ENCODE measurements at regions not wholly inside any gene's neighbourhood (a gene's known extent, or its start where the extent isn't known, plus 50 kb on each side); places are given as distances from the start of the nearest gene placed in this dataset.

DNA sequence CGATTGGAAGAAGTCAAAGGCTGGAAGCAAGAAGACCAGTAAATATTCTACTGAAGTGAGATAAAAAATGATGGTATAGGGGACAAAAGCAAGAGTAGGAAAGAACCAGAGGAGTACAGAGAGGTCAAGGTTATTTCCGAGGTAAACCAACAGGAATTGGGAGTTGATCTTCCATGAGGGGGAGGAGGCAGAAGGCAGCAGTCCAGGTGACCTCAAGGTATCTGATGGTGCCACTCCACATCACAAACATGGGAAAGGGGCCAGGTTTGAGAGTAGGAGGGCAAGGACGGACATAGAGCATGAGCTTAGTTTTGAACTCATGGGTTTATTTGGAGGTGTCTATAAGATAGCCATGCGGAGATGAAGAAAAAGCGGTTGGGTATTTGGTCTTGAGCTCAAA, 79.4 kb upstream of the CDYL2 start:
- Mint-ChIP-seq H3K27ac (no peak overlapping the region), H3K4me1 (no peaks in the 10 kb centered on the region), H3K36me3 (no peaks in the 10 kb centered on the region), H3K9me3 (0 out of 2 replicates have a peak, but pooled peaks cover 3% of the 10 kb centered on the region), H3K27me3 (ENCODE audit: low read depth) (no peaks in the 10 kb centered on the region), H3K4me3 (no peak overlapping the region)
- ChIA-PET POLR2A (no interaction called here), CTCF (no interaction called here)
- DNase-seq (ENCODE audit: low spot score) (no peak), ATAC-seq (no peak)
- TF ChIP-seq, protein P1, sequence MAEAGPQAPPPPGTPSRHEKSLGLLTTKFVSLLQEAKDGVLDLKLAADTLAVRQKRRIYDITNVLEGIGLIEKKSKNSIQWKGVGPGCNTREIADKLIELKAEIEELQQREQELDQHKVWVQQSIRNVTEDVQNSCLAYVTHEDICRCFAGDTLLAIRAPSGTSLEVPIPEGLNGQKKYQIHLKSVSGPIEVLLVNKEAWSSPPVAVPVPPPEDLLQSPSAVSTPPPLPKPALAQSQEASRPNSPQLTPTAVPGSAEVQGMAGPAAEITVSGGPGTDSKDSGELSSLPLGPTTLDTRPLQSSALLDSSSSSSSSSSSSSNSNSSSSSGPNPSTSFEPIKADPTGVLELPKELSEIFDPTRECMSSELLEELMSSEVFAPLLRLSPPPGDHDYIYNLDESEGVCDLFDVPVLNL (CRISPR knock-in tag; IDR thresholded peaks at IDR 0.05; ENCODE audit: borderline replicate concordance, low read depth): no peak
- TF ChIP-seq ZNF263 (CRISPR knock-in tag; IDR thresholded peaks at IDR 0.05; ENCODE audit: low read depth) (no peak), SMAD3 (CRISPR knock-in tag; IDR thresholded peaks at IDR 0.05; ENCODE audit: borderline replicate concordance) (no peak), CREB1 (CRISPR knock-in tag; IDR thresholded peaks at IDR 0.05) (no peak)
- TF ChIP-seq, protein P2, sequence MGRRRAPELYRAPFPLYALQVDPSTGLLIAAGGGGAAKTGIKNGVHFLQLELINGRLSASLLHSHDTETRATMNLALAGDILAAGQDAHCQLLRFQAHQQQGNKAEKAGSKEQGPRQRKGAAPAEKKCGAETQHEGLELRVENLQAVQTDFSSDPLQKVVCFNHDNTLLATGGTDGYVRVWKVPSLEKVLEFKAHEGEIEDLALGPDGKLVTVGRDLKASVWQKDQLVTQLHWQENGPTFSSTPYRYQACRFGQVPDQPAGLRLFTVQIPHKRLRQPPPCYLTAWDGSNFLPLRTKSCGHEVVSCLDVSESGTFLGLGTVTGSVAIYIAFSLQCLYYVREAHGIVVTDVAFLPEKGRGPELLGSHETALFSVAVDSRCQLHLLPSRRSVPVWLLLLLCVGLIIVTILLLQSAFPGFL (CRISPR knock-in tag; IDR thresholded peaks at IDR 0.05; ENCODE audit: borderline replicate concordance): no peak

DNA sequence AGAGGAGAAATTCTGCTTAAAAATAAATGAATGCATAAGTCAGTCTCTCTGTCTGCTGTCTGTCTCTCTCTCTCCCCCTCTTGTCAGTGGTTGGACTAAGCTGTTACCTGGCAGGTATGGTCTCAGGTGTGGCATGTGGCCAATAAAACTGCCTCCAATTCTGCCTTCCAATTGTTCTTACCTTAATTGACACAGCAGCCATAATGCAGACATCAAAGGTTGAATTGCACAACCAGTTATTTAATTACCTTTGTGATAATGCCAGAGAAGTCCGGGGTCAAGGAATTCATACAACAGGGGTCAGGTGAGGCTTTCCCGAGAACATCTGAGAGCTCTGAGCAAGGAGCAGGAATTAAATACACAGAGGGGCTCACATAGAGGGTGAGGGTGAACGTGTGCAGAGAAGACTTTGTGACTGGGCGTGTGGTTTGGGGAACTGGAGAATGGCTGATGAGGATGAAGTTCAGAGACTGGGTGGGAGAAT, 78.8 kb upstream of the CDYL2 start:
- no peaks in the 10 kb centered on the region for H3K36me3 Mint-ChIP-seq
- H3K4me3 Mint-ChIP-seq: no peak overlapping the region
- ChIA-PET POLR2A (no interaction called here), CTCF (no interaction called here)
- no peak overlapping the region for H3K27ac Mint-ChIP-seq
- TF ChIP-seq ZNF219 (CRISPR knock-in tag; IDR thresholded peaks at IDR 0.05; ENCODE audit: borderline replicate concordance) (no peak), TCF7 (CRISPR knock-in tag; IDR thresholded peaks at IDR 0.05; ENCODE audit: low read depth) (no peak), NR2C2 (CRISPR knock-in tag; IDR thresholded peaks at IDR 0.05) (no peak), SOX15 (CRISPR knock-in tag; IDR thresholded peaks at IDR 0.05) (no peak), CREB1 (CRISPR knock-in tag; IDR thresholded peaks at IDR 0.05) (no peak), TP53 (CRISPR knock-in tag; IDR thresholded peaks at IDR 0.05) (no peak), RELA (CRISPR knock-in tag; IDR thresholded peaks at IDR 0.05; ENCODE audit: borderline replicate concordance) (no peak), ZNF232 (CRISPR knock-in tag; IDR thresholded peaks at IDR 0.05) (no peak), JUN (CRISPR knock-in tag; IDR thresholded peaks at IDR 0.05) (no peak), ZNF423 (CRISPR knock-in tag; IDR thresholded peaks at IDR 0.05) (no peak), ZNF138 (CRISPR knock-in tag; conservative IDR thresholded peaks at IDR 0.05) (no peak), TEAD1 (CRISPR knock-in tag; IDR thresholded peaks at IDR 0.05) (no peak), FOXK1 (CRISPR knock-in tag; IDR thresholded peaks at IDR 0.05) (no peak), OVOL2 (CRISPR knock-in tag; IDR thresholded peaks at IDR 0.05; ENCODE audit: borderline replicate concordance) (no peak), ZNF263 (CRISPR knock-in tag; IDR thresholded peaks at IDR 0.05; ENCODE audit: low read depth) (no peak), IRF2 (CRISPR knock-in tag; IDR thresholded peaks at IDR 0.05; ENCODE audit: borderline replicate concordance, low read depth) (no peak)
- TF ChIP-seq, protein P3, sequence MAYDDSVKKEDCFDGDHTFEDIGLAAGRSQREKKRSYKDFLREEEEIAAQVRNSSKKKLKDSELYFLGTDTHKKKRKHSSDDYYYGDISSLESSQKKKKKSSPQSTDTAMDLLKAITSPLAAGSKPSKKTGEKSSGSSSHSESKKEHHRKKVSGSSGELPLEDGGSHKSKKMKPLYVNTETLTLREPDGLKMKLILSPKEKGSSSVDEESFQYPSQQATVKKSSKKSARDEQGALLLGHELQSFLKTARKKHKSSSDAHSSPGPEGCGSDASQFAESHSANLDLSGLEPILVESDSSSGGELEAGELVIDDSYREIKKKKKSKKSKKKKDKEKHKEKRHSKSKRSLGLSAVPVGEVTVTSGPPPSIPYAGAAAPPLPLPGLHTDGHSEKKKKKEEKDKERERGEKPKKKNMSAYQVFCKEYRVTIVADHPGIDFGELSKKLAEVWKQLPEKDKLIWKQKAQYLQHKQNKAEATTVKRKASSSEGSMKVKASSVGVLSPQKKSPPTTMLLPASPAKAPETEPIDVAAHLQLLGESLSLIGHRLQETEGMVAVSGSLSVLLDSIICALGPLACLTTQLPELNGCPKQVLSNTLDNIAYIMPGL (CRISPR knock-in tag; IDR thresholded peaks at IDR 0.05): no peak
- TF ChIP-seq, protein P4, sequence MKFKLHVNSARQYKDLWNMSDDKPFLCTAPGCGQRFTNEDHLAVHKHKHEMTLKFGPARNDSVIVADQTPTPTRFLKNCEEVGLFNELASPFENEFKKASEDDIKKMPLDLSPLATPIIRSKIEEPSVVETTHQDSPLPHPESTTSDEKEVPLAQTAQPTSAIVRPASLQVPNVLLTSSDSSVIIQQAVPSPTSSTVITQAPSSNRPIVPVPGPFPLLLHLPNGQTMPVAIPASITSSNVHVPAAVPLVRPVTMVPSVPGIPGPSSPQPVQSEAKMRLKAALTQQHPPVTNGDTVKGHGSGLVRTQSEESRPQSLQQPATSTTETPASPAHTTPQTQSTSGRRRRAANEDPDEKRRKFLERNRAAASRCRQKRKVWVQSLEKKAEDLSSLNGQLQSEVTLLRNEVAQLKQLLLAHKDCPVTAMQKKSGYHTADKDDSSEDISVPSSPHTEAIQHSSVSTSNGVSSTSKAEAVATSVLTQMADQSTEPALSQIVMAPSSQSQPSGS (CRISPR knock-in tag; IDR thresholded peaks at IDR 0.05; ENCODE audit: borderline replicate concordance, low read depth): no peak
- TF ChIP-seq, protein P5, sequence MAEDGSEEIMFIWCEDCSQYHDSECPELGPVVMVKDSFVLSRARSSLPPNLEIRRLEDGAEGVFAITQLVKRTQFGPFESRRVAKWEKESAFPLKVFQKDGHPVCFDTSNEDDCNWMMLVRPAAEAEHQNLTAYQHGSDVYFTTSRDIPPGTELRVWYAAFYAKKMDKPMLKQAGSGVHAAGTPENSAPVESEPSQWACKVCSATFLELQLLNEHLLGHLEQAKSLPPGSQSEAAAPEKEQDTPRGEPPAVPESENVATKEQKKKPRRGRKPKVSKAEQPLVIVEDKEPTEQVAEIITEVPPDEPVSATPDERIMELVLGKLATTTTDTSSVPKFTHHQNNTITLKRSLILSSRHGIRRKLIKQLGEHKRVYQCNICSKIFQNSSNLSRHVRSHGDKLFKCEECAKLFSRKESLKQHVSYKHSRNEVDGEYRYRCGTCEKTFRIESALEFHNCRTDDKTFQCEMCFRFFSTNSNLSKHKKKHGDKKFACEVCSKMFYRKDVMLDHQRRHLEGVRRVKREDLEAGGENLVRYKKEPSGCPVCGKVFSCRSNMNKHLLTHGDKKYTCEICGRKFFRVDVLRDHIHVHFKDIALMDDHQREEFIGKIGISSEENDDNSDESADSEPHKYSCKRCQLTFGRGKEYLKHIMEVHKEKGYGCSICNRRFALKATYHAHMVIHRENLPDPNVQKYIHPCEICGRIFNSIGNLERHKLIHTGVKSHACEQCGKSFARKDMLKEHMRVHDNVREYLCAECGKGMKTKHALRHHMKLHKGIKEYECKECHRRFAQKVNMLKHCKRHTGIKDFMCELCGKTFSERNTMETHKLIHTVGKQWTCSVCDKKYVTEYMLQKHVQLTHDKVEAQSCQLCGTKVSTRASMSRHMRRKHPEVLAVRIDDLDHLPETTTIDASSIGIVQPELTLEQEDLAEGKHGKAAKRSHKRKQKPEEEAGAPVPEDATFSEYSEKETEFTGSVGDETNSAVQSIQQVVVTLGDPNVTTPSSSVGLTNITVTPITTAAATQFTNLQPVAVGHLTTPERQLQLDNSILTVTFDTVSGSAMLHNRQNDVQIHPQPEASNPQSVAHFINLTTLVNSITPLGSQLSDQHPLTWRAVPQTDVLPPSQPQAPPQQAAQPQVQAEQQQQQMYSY (CRISPR knock-in tag; IDR thresholded peaks at IDR 0.05): no peak
- TF ChIP-seq, protein P6, sequence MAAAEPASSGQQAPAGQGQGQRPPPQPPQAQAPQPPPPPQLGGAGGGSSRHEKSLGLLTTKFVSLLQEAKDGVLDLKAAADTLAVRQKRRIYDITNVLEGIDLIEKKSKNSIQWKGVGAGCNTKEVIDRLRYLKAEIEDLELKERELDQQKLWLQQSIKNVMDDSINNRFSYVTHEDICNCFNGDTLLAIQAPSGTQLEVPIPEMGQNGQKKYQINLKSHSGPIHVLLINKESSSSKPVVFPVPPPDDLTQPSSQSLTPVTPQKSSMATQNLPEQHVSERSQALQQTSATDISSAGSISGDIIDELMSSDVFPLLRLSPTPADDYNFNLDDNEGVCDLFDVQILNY (CRISPR knock-in tag; IDR thresholded peaks at IDR 0.05): no peak
- ATAC-seq: no peak
- H3K27me3 Mint-ChIP-seq (ENCODE audit: low read depth): no peaks in the 10 kb centered on the region
- 0 out of 2 replicates have a peak, but pooled peaks cover 3% of the 10 kb centered on the region for H3K9me3 Mint-ChIP-seq
- H3K4me1 Mint-ChIP-seq: no peaks in the 10 kb centered on the region
- DNase-seq (ENCODE audit: low spot score): no peak

Data from WTC11 (cell line).